ENCODE measurements at regions not wholly inside any gene's neighbourhood (a gene's known extent, or its start where the extent isn't known, plus 50 kb on each side); places are given as distances from the start of the nearest gene placed in this dataset.

GRCh38 chr5:174205939-174206338, 160.4 kb downstream of the NSG2 start:
- POLR2A ChIA-PET = no interaction called here
- RAD21 ChIA-PET (ENCODE audit: unreplicated experiment) = no interaction called here
- BruUV-seq (replicated peaks) = no TSS peak
- TF ChIP-seq ZBTB11 (CRISPR knock-in tag; IDR thresholded peaks at IDR 0.05) = no peak
- CTCF ChIA-PET = interaction anchor here (0.7 kb wide), 1 partner anchor 9 kb away, joined by 3 read pairs; no protein-coding TSS in a partner anchor
- intact Hi-C loops (cut with micrococcal nuclease; ENCODE audit: unreplicated experiment) (no loop called here), in situ Hi-C loops (cut with MboI) (no loop called here)
- H2AFZ ChIP-seq (ENCODE audit: control insufficient read depth, low read depth, low read length) = no peak overlapping the region
- H3K9ac ChIP-seq (ENCODE audit: control insufficient read depth, insufficient read depth, low read length) = no peak overlapping the region
- SMC1A ChIA-PET (ENCODE audit: uncharacterized antibody, unreplicated experiment) = no interaction called here
- WGBS (ENCODE audit: insufficient coverage, insufficient replicate concordance, low lambda C conversion rate, missing lambda C conversion rate) = 24% methylated on average over 3 of the region's 3 CpGs
- H3K9me3 ChIP-seq (replicated peaks; ENCODE audit: control insufficient read depth, insufficient read depth, low read length) = no peaks in the 10 kb centered on the region
- DNase-seq (ENCODE audit: low read depth, low spot score) (no peak), ATAC-seq (no peak), FAIRE-seq (no peak)
- H3K27ac ChIP-seq (ENCODE audit: control insufficient read depth, insufficient read depth) = no peak overlapping the region
- no peak overlapping the region for H3K4me3 ChIP-seq
- H3K36me3 ChIP-seq (ENCODE audit: control insufficient read depth in 2 of 2, insufficient read depth in 2 of 2, low read length in 1 of 2) = no peaks in the 10 kb centered on the region
- no peaks in the 10 kb centered on the region for H3K79me2 ChIP-seq (ENCODE audit: control insufficient read depth, insufficient read depth, low read length)
- no peak overlapping the region for H3K4me2 ChIP-seq (ENCODE audit: control insufficient read depth, insufficient read depth)
- H4K20me1 ChIP-seq (ENCODE audit: control insufficient read depth, insufficient read depth) = no peaks in the 10 kb centered on the region
- no peaks in the 10 kb centered on the region for H3K4me1 ChIP-seq (ENCODE audit: control insufficient read depth, insufficient read depth, low read length)
- H3K27me3 ChIP-seq (replicated peaks in 1 of 2; ENCODE audit: control insufficient read depth in 2 of 2, insufficient read depth in 2 of 2, low read length in 1 of 2) = peaks cover 0 to 2% of the 10 kb centered on the region in 2 experiments; a peak in 3 of 4 replicates

DNA sequence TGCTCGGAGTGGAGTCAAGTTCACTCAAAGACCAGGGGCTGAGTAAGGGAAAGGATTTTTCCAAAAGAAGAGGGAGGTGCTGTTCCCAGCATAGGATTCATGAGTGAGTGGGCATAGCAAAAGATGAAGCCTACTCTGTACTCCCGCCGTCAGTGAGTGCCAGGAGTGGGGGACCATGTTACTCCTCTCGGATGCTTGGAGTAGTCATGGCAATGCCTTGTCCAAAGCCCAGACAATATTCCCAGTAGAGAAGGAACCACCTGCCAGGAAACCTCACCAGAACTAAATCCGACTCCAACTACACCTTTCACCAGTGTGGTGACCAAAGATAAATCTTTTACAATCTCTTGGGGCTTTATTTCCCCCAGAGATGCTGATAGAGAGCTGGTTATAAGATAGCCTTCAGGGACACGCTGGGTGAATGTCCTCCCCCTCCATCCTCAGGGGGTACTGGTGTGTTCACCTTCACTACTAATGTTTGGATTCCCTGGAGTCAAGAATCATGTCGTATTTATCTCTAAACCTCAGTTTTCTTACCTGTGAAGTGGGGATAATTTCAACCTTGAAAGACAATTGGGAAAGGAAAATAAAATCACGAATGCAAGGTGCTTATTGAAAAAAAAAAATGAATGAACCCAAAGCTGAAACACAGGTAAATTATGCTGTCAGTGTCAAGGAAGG, 165.2 kb downstream of the NSG2 start:
- Histone ChIP-seq H3K27me3 (replicated peaks in 1 of 2; ENCODE audit: control insufficient read depth in 2 of 2, insufficient read depth in 2 of 2, low read length in 1 of 2) (peaks cover 0 to 5% of the 10 kb centered on the region in 2 experiments), H3K4me1 (ENCODE audit: control insufficient read depth, insufficient read depth, low read length) (no peaks in the 10 kb centered on the region), H4K20me1 (ENCODE audit: control insufficient read depth, insufficient read depth) (no peaks in the 10 kb centered on the region), H2AFZ (ENCODE audit: control insufficient read depth, low read depth, low read length) (no peak overlapping the region), H3K4me3 (no peak overlapping the region), H3K9me3 (replicated peaks; ENCODE audit: control insufficient read depth, insufficient read depth, low read length) (no peaks in the 10 kb centered on the region), H3K36me3 (ENCODE audit: control insufficient read depth in 2 of 2, insufficient read depth in 2 of 2, low read length in 1 of 2) (no peaks in the 10 kb centered on the region), H3K9ac (ENCODE audit: control insufficient read depth, insufficient read depth, low read length) (no peak overlapping the region), H3K79me2 (ENCODE audit: control insufficient read depth, insufficient read depth, low read length) (no peaks in the 10 kb centered on the region), H3K27ac (ENCODE audit: control insufficient read depth, insufficient read depth) (no peak overlapping the region), H3K4me2 (ENCODE audit: control insufficient read depth, insufficient read depth) (no peak overlapping the region)
- whole genome bisulfite sequencing (ENCODE audit: insufficient coverage, insufficient replicate concordance, low lambda C conversion rate, missing lambda C conversion rate) = 12% methylated on average over 8 of the region's 8 CpGs
- intact Hi-C loops (cut with micrococcal nuclease; ENCODE audit: unreplicated experiment) = no loop called here
- in situ Hi-C loops (cut with MboI) = no loop called here
- ATAC-seq (no peak), DNase-seq (ENCODE audit: low read depth, low spot score) (no peak), FAIRE-seq (no peak)
- POLR2A ChIA-PET = no interaction called here
- CTCF ChIA-PET = no interaction called here
- RAD21 ChIA-PET (ENCODE audit: unreplicated experiment) = no interaction called here
- SMC1A ChIA-PET (ENCODE audit: uncharacterized antibody, unreplicated experiment) = no interaction called here
- BruUV-seq (replicated peaks) = no TSS peak
- TF ChIP-seq NFYB (IDR thresholded peaks at IDR 0.05; ENCODE audit: insufficient read depth, low read depth, low read length) = no peak
- no peak for TF ChIP-seq SMAD1 (IDR thresholded peaks at IDR 0.05; ENCODE audit: low read depth, partially characterized antibody)
- TF ChIP-seq BRCA1 (IDR thresholded peaks at IDR 0.05; ENCODE audit: low read depth, low read length) = no peak
- no peak for TF ChIP-seq JUNB (IDR thresholded peaks at IDR 0.05)
- TF ChIP-seq CHD4 (IDR thresholded peaks at IDR 0.05) = no peak
- TF ChIP-seq, protein P1, sequence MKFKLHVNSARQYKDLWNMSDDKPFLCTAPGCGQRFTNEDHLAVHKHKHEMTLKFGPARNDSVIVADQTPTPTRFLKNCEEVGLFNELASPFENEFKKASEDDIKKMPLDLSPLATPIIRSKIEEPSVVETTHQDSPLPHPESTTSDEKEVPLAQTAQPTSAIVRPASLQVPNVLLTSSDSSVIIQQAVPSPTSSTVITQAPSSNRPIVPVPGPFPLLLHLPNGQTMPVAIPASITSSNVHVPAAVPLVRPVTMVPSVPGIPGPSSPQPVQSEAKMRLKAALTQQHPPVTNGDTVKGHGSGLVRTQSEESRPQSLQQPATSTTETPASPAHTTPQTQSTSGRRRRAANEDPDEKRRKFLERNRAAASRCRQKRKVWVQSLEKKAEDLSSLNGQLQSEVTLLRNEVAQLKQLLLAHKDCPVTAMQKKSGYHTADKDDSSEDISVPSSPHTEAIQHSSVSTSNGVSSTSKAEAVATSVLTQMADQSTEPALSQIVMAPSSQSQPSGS (IDR thresholded peaks at IDR 0.05; ENCODE audit: low read length) = no peak
- TF ChIP-seq, protein P2, sequence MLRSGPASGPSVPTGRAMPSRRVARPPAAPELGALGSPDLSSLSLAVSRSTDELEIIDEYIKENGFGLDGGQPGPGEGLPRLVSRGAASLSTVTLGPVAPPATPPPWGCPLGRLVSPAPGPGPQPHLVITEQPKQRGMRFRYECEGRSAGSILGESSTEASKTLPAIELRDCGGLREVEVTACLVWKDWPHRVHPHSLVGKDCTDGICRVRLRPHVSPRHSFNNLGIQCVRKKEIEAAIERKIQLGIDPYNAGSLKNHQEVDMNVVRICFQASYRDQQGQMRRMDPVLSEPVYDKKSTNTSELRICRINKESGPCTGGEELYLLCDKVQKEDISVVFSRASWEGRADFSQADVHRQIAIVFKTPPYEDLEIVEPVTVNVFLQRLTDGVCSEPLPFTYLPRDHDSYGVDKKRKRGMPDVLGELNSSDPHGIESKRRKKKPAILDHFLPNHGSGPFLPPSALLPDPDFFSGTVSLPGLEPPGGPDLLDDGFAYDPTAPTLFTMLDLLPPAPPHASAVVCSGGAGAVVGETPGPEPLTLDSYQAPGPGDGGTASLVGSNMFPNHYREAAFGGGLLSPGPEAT (IDR thresholded peaks at IDR 0.05; ENCODE audit: low read depth) = no peak

Data from GM12878 (cell line).